Sigmoid colon (tissue), 4 donors: ENCODE measurements at regions not wholly inside any gene's neighbourhood (a gene's known extent, or its start where the extent isn't known, plus 50 kb on each side); places are given as distances from the start of the nearest gene placed in this dataset.

Experiments used
- CTCF ChIP-seq, 4 experiments: fragments of 450-650 bp in 3 of 4; fragments of 200-600 bp in 1 of 4; IDR thresholded peaks; one replicate each; pipeline ENCODE4 v1.5.1; 2016 to 2019; ENCODE audit warnings: antibody characterized with exemption in 4 of 4, mild to moderate bottlenecking in 3 of 4, moderate library complexity in 2 of 4
- EP300 ChIP-seq, 4 donors: sonication (generic); formaldehyde crosslinking; IDR thresholded peaks; one replicate each; pipeline ENCODE4 v1.6.1; 2017; ENCODE audit warnings: antibody characterized with exemption in 4 of 4
- POLR2A ChIP-seq, 2 donors: fragments of 450-650 bp; IDR thresholded peaks; one replicate each; pipeline ENCODE4 v1.6.1; 2016; ENCODE audit warnings: antibody characterized with exemption in 2 of 2, mild to moderate bottlenecking in 2 of 2, moderate library complexity in 2 of 2
- POLR2AphosphoS5 ChIP-seq, 4 donors: sonication (generic); formaldehyde crosslinking; IDR thresholded peaks; one replicate each; pipeline ENCODE4 v1.6.1; 2017; ENCODE audit warnings: antibody characterized with exemption in 4 of 4

- TF ChIP-seq CTCF (IDR thresholded peaks at IDR 0.05) (no peak), POLR2AphosphoS5 (IDR thresholded peaks at IDR 0.05) (no peak), POLR2A (IDR thresholded peaks at IDR 0.05) (no peak), EP300 (IDR thresholded peaks at IDR 0.05) (no peak)
Observed at GRCh38 chr13:62838929-62839328, 1423.3 kb upstream of the PCDH20 start.
